WTC11 (cell line): ENCODE measurements at regions not wholly inside any gene's neighbourhood (a gene's known extent, or its start where the extent isn't known, plus 50 kb on each side); places are given as distances from the start of the nearest gene placed in this dataset.

Experiments
- ATAC-seq: fragments of 200-7000 bp; cut with Tn5 transposase; 2 replicates; pipeline ENCODE4 v1.10.0; 2021; ENCODE audit warnings: mild to moderate bottlenecking, moderate library complexity
- CTCF ChIA-PET: fragments of 300-600 bp; sonication (Branson Sonifier 250); formaldehyde crosslinking; loops from one replicate; lab custom pipeline; 2021; ENCODE audit warnings: antibody characterized with exemption; lab: Charles Lee
- POLR2A ChIA-PET: fragments of 350-600 bp; sonication (Branson Sonifier 250); formaldehyde crosslinking; loops from one replicate; lab custom pipeline; 2021; ENCODE audit warnings: antibody characterized with exemption; lab: Charles Lee
- DNase-seq: peaks from one replicate; pipeline ENCODE4 v3.0.0; 2021; ENCODE audit warnings: low spot score
- H3K27ac Mint-ChIP-seq: 2 replicates; pipeline ENCODE4 v1.8.0; 2021; ENCODE audit warnings: mixed read lengths
- H3K27me3 Mint-ChIP-seq: 2 replicates; pipeline ENCODE4 v1.8.0; 2021; ENCODE audit warnings: low read depth, mild to moderate bottlenecking, moderate library complexity, mixed read lengths
- H3K36me3 Mint-ChIP-seq: 2 replicates; pipeline ENCODE4 v1.8.0; 2021; ENCODE audit warnings: mixed read lengths
- H3K4me1 Mint-ChIP-seq: 2 replicates; pipeline ENCODE4 v1.8.0; 2022; ENCODE audit warnings: mixed read lengths
- H3K4me3 Mint-ChIP-seq: 2 replicates; pipeline ENCODE4 v1.8.0; 2021; ENCODE audit warnings: mild to moderate bottlenecking, moderate library complexity, mixed read lengths
- H3K9me3 Mint-ChIP-seq: 2 replicates; pipeline ENCODE4 v1.8.0; 2021; ENCODE audit warnings: mixed read lengths
- AFF4 ChIP-seq: sonication (generic); formaldehyde crosslinking; IDR thresholded peaks from 2 replicates; pipeline ENCODE4 v1.8.1; 2023; ENCODE audit warnings: mild to moderate bottlenecking, missing genetic modification reagents, borderline replicate concordance
- ARID4B ChIP-seq: sonication (generic); formaldehyde crosslinking; IDR thresholded peaks from 2 replicates; pipeline ENCODE4 v1.8.0; 2023; ENCODE audit warnings: missing genetic modification reagents, mild to moderate bottlenecking, borderline replicate concordance
- ATF2 ChIP-seq: sonication (generic); formaldehyde crosslinking; IDR thresholded peaks from 2 replicates; pipeline ENCODE4 v1.8.1; 2022; ENCODE audit warnings: low read depth, missing genetic modification reagents, borderline replicate concordance
- ATF3 ChIP-seq: sonication (generic); formaldehyde crosslinking; conservative IDR thresholded peaks from 2 replicates; pipeline ENCODE4 v1.8.1; 2022; ENCODE audit warnings: mild to moderate bottlenecking, missing genetic modification reagents
- CTCF ChIP-seq: fragments of 200-600 bp; IDR thresholded peaks from 2 replicates; pipeline ENCODE4 v1.8.0; 2022; ENCODE audit warnings: antibody characterized with exemption
- FOXJ3 ChIP-seq: sonication (generic); formaldehyde crosslinking; IDR thresholded peaks from 2 replicates; pipeline ENCODE4 v1.9.0; 2021; ENCODE audit warnings: missing genetic modification reagents, mild to moderate bottlenecking, borderline replicate concordance
- FOXK1 ChIP-seq: sonication (generic); formaldehyde crosslinking; IDR thresholded peaks from 2 replicates; pipeline ENCODE4 v1.8.0; 2022; ENCODE audit warnings: mild to moderate bottlenecking, moderate library complexity, missing genetic modification reagents
- FOXP4 ChIP-seq: sonication (generic); formaldehyde crosslinking; IDR thresholded peaks from 2 replicates; pipeline ENCODE4 v1.8.0; 2022; ENCODE audit warnings: mild to moderate bottlenecking, missing genetic modification reagents
- HMGA2 ChIP-seq: fragments of 250-450 bp; sonication (Bioruptor Pico); IDR thresholded peaks from 2 replicates; pipeline ENCODE4 v1.4.0; 2021; ENCODE audit warnings: mild to moderate bottlenecking, moderate library complexity
- MAX ChIP-seq: sonication (generic); formaldehyde crosslinking; IDR thresholded peaks from 2 replicates; pipeline ENCODE4 v1.8.0; 2022; ENCODE audit warnings: mild to moderate bottlenecking, missing genetic modification reagents
- OVOL2 ChIP-seq: fragments of 250-450 bp; sonication (Bioruptor Pico); IDR thresholded peaks from 2 replicates; pipeline ENCODE4 v1.9.0; 2021; ENCODE audit warnings: mild to moderate bottlenecking, borderline replicate concordance
- RORB ChIP-seq: fragments of 250-450 bp; sonication (Bioruptor Pico); IDR thresholded peaks from 2 replicates; pipeline ENCODE4 v1.9.0; 2021; ENCODE audit warnings: mild to moderate bottlenecking
- SMAD3 ChIP-seq: sonication (generic); formaldehyde crosslinking; IDR thresholded peaks from 2 replicates; pipeline ENCODE4 v1.8.0; 2022; ENCODE audit warnings: missing genetic modification reagents, mild to moderate bottlenecking, borderline replicate concordance
- TEAD1 ChIP-seq: sonication (generic); formaldehyde crosslinking; IDR thresholded peaks from 2 replicates; pipeline ENCODE4 v1.8.0; 2022; ENCODE audit warnings: mild to moderate bottlenecking, missing genetic modification reagents
- ZNF281 ChIP-seq: sonication (generic); formaldehyde crosslinking; IDR thresholded peaks from 2 replicates; pipeline ENCODE4 v1.8.0; 2023; ENCODE audit warnings: mild to moderate bottlenecking, missing genetic modification reagents
- ZNF671 ChIP-seq: fragments of 250-450 bp; sonication (Bioruptor Pico); IDR thresholded peaks from 2 replicates; pipeline ENCODE4 v1.8.0; 2021; ENCODE audit warnings: mild to moderate bottlenecking

GRCh38 chr18:28523758-28524475 is 347.0 kb upstream of the CDH2 start (continued):
- TF ChIP-seq ZNF281 (no peak), ZNF671 (CRISPR knock-in tag) (no peak), SMAD3 (CRISPR knock-in tag) (no peak), FOXJ3 (CRISPR knock-in tag) (no peak), RORB (CRISPR knock-in tag) (no peak), MAX (CRISPR knock-in tag) (no peak), FOXP4 (no peak), CTCF (no peak), ATF2 (CRISPR knock-in tag) (no peak), AFF4 (CRISPR knock-in tag) (no peak), FOXK1 (no peak), TEAD1 (no peak), OVOL2 (CRISPR knock-in tag) (no peak)

GRCh38 chr18:28522236-28522635 is 345.3 kb upstream of the CDH2 start:
- no peaks in the 10 kb centered on the region for H3K36me3 Mint-ChIP-seq
- ChIA-PET CTCF (no interaction called here), POLR2A (no interaction called here)
- H3K9me3 Mint-ChIP-seq = peaks cover 9% of the 10 kb centered on the region
- peaks cover 21% of the 10 kb centered on the region for H3K4me1 Mint-ChIP-seq
- ATAC-seq (no peak), DNase-seq (no peak)
- no peaks in the 10 kb centered on the region for H3K27me3 Mint-ChIP-seq
- no peak overlapping the region for H3K27ac Mint-ChIP-seq
- H3K4me3 Mint-ChIP-seq = no peak overlapping the region
- TF ChIP-seq ATF2 (CRISPR knock-in tag) (no peak), HMGA2 (no peak), ZNF671 (CRISPR knock-in tag) (no peak), ATF3 (CRISPR knock-in tag) (no peak), ARID4B (CRISPR knock-in tag) (no peak), SMAD3 (CRISPR knock-in tag) (no peak)
